ELF-1 (cell line): ENCODE measurements at regions not wholly inside any gene's neighbourhood (a gene's known extent, or its start where the extent isn't known, plus 50 kb on each side); places are given as distances from the start of the nearest gene placed in this dataset.

Experiments used
- DNase-seq: peaks from one replicate; pipeline ENCODE4 v3.0.0-alpha.2; 2016; ENCODE audit warnings: low read depth, low spot score

GRCh38 chrX:8232406-8232805 lies 61.3 kb upstream of the VCX2 start:
- DNase-seq: no peak

- no peak for DNase-seq
These were observed 62.0 kb upstream of the VCX2 start for GRCh38 chrX:8233091-8233490.

GRCh38 chrX:8235026-8235425 lies 64.0 kb upstream of the VCX2 start:
- DNase-seq: no peak

GRCh38 chrX:8237718-8238117 lies 66.7 kb upstream of the VCX2 start:
- DNase-seq: peak; percentile 20

- DNase-seq: no peak
These were observed 71.5 kb upstream of the VCX2 start for GRCh38 chrX:8242431-8243020.

- no peak for DNase-seq
These were observed 73.2 kb upstream of the VCX2 start for GRCh38 chrX:8244301-8244700.

- no peak for DNase-seq
These were observed 74.3 kb upstream of the VCX2 start for GRCh38 chrX:8245411-8245810.

- no peak for DNase-seq
These were observed 82.0 kb upstream of the VCX2 start for GRCh38 chrX:8253096-8253495.

GRCh38 chrX:8254401-8254800 lies 83.3 kb upstream of the VCX2 start:
- DNase-seq: no peak

- no peak for DNase-seq
These were observed 101.8 kb upstream of the VCX2 start for GRCh38 chrX:8272821-8273220.

GRCh38 chrX:8273451-8273895 lies 102.4 kb upstream of the VCX2 start:
- DNase-seq: no peak

GRCh38 chrX:8274170-8274569 lies 103.1 kb upstream of the VCX2 start:
- DNase-seq: no peak

- DNase-seq: no peak
These were observed 107.5 kb upstream of the VCX2 start for GRCh38 chrX:8278557-8278956.

GRCh38 chrX:8279323-8279722 lies 108.3 kb upstream of the VCX2 start:
- no peak for DNase-seq

GRCh38 chrX:8284131-8284530 lies 113.1 kb upstream of the VCX2 start:
- DNase-seq: no peak

- no peak for DNase-seq
These were observed 117.5 kb upstream of the VCX2 start for GRCh38 chrX:8288590-8288989.

- peak; percentile 27 for DNase-seq
These were observed 118.5 kb upstream of the VCX2 start for GRCh38 chrX:8289523-8289922.

- no peak for DNase-seq
These were observed 126.7 kb upstream of the VCX2 start for GRCh38 chrX:8297766-8298165.

- no peak for DNase-seq
These were observed 133.6 kb upstream of the VCX2 start for GRCh38 chrX:8304668-8305067.

GRCh38 chrX:8305350-8305749 lies 134.3 kb upstream of the VCX2 start:
- DNase-seq: no peak

- no peak for DNase-seq
These were observed 135.3 kb upstream of the VCX2 start for GRCh38 chrX:8306291-8306925.

- DNase-seq: no peak
These were observed 139.3 kb upstream of the VCX2 start for GRCh38 chrX:8310409-8310808.

- no peak for DNase-seq
These were observed 142.8 kb upstream of the VCX2 start for GRCh38 chrX:8313844-8314243.

- DNase-seq: no peak
These were observed 143.8 kb upstream of the VCX2 start for GRCh38 chrX:8314881-8315280.
